ENCODE measurements at regions not wholly inside any gene's neighbourhood (a gene's known extent, or its start where the extent isn't known, plus 50 kb on each side); places are given as distances from the start of the nearest gene placed in this dataset.
"Not testable (repeated sequence)": the region's sequence is repeated elsewhere in the genome, so short reads cannot be mapped to it uniquely, and the experiment has no call there.

GRCh38 chr13:30061217-30061616 is 210.8 kb upstream of the UBL3 start:
- H2BK5ac ChIP-seq (ENCODE audit: low read depth, low read length, poor library complexity, severe bottlenecking), result no peak overlapping the region

GRCh38 chr13:30058429-30058828 is 208.0 kb upstream of the UBL3 start:
- H3K79me1 ChIP-seq (replicated peaks; ENCODE audit: low read length, poor library complexity, severe bottlenecking), result no peaks in the 10 kb centered on the region
- no peak overlapping the region for H3K4ac ChIP-seq (ENCODE audit: low read depth in 1 of 2, low read length in 2 of 2)
- H3K4me2 ChIP-seq (ENCODE audit: low read length, poor library complexity, severe bottlenecking), result no peak overlapping the region
- 100% methylated on average over 1 of the region's 3 CpGs for WGBS
- no peak overlapping the region for H3K14ac ChIP-seq (ENCODE audit: low read length in 2 of 2)
- DNase-seq, result no peak
- no peak overlapping the region for H2BK12ac ChIP-seq (ENCODE audit: low read length in 2 of 2)
- no peak overlapping the region for H2AK5ac ChIP-seq (ENCODE audit: low read length, severe bottlenecking)
- no peaks in the 10 kb centered on the region for H3K4me1 ChIP-seq (ENCODE audit: control insufficient read depth, insufficient read depth, low read depth, low read length)
- no peak overlapping the region for H2BK120ac ChIP-seq (ENCODE audit: low read depth, low read length)
- H2AFZ ChIP-seq (ENCODE audit: low read depth, low read length), result no peak overlapping the region
- no peak overlapping the region for H2BK15ac ChIP-seq (ENCODE audit: low read depth, poor library complexity, severe bottlenecking)
- H3K18ac ChIP-seq (ENCODE audit: low read depth in 1 of 2, low read length in 2 of 2), result no peak overlapping the region
- no peak overlapping the region for H3K27ac ChIP-seq (ENCODE audit: low read length, poor library complexity, severe bottlenecking)
- H3K9ac ChIP-seq (ENCODE audit: low read length), result no peak overlapping the region
- no peak overlapping the region for H2BK5ac ChIP-seq (ENCODE audit: low read depth, low read length, poor library complexity, severe bottlenecking)
- H3K9me3 ChIP-seq (ENCODE audit: control insufficient read depth, low read length), result peaks cover 3% of the 10 kb centered on the region
- H3K23ac ChIP-seq (ENCODE audit: low read length in 2 of 2), result no peak overlapping the region
- H3K4me3 ChIP-seq (ENCODE audit: insufficient read depth in 1 of 2, low read depth in 1 of 2, low read length in 2 of 2), result no peak overlapping the region
- no peaks in the 10 kb centered on the region for H3K27me3 ChIP-seq (ENCODE audit: control insufficient read depth in 1 of 2, insufficient read depth in 1 of 2, low read length in 2 of 2)
- H4K91ac ChIP-seq (ENCODE audit: low read length), result no peak overlapping the region
- no peak overlapping the region for H4K8ac ChIP-seq (ENCODE audit: low read length)
- no peaks in the 10 kb centered on the region for H3K36me3 ChIP-seq (ENCODE audit: control insufficient read depth in 1 of 2, insufficient read depth in 2 of 2, low read depth in 1 of 2, low read length in 2 of 2)

More at GRCh38 chr13:30061217-30061616, 210.8 kb upstream of the UBL3 start:
- H2BK15ac ChIP-seq (ENCODE audit: low read depth, poor library complexity, severe bottlenecking), result no peak overlapping the region
- 64% methylated on average over 4 of the region's 4 CpGs for WGBS
- H3K36me3 ChIP-seq (ENCODE audit: control insufficient read depth in 1 of 2, insufficient read depth in 2 of 2, low read depth in 1 of 2, low read length in 2 of 2), result no peaks in the 10 kb centered on the region
- no peak overlapping the region for H3K27ac ChIP-seq (ENCODE audit: low read length, poor library complexity, severe bottlenecking)
- no peak overlapping the region for H3K14ac ChIP-seq (ENCODE audit: low read length in 2 of 2)
- no peak overlapping the region for H3K4me3 ChIP-seq (ENCODE audit: insufficient read depth in 1 of 2, low read depth in 1 of 2, low read length in 2 of 2)
- H3K4ac ChIP-seq (ENCODE audit: low read depth in 1 of 2, low read length in 2 of 2), result no peak overlapping the region
- no peaks in the 10 kb centered on the region for H3K27me3 ChIP-seq (ENCODE audit: control insufficient read depth in 1 of 2, insufficient read depth in 1 of 2, low read length in 2 of 2)
- DNase-seq, result no peak
- no peak overlapping the region for H2BK120ac ChIP-seq (ENCODE audit: low read depth, low read length)
- no peak overlapping the region for H2BK12ac ChIP-seq (ENCODE audit: low read length in 2 of 2)
- peaks cover 3% of the 10 kb centered on the region for H3K4me1 ChIP-seq (ENCODE audit: control insufficient read depth, insufficient read depth, low read depth, low read length)
- peaks cover 3% of the 10 kb centered on the region for H3K9me3 ChIP-seq (ENCODE audit: control insufficient read depth, low read length)
- H2AK5ac ChIP-seq (ENCODE audit: low read length, severe bottlenecking), result no peak overlapping the region
- H4K8ac ChIP-seq (ENCODE audit: low read length), result no peak overlapping the region
- no peak overlapping the region for H3K23ac ChIP-seq (ENCODE audit: low read length in 2 of 2)
- H2AFZ ChIP-seq (ENCODE audit: low read depth, low read length), result no peak overlapping the region
- no peak overlapping the region for H4K91ac ChIP-seq (ENCODE audit: low read length)
- no peaks in the 10 kb centered on the region for H3K79me1 ChIP-seq (replicated peaks; ENCODE audit: low read length, poor library complexity, severe bottlenecking)
- no peak overlapping the region for H3K4me2 ChIP-seq (ENCODE audit: low read length, poor library complexity, severe bottlenecking)
- no peak overlapping the region for H3K18ac ChIP-seq (ENCODE audit: low read depth in 1 of 2, low read length in 2 of 2)
- no peak overlapping the region for H3K9ac ChIP-seq (ENCODE audit: low read length)

GRCh38 chr13:30054546-30054945 is 204.1 kb upstream of the UBL3 start:
- H3K23ac ChIP-seq (ENCODE audit: low read length in 2 of 2); H3K4me3 ChIP-seq (ENCODE audit: insufficient read depth in 1 of 2, low read depth in 1 of 2, low read length in 2 of 2); DNase-seq; H2BK15ac ChIP-seq (ENCODE audit: low read depth, poor library complexity, severe bottlenecking); H2AFZ ChIP-seq (ENCODE audit: low read depth, low read length); H3K4me2 ChIP-seq (ENCODE audit: low read length, poor library complexity, severe bottlenecking); H3K18ac ChIP-seq (ENCODE audit: low read depth in 1 of 2, low read length in 2 of 2); H3K36me3 ChIP-seq (ENCODE audit: control insufficient read depth in 1 of 2, insufficient read depth in 2 of 2, low read depth in 1 of 2, low read length in 2 of 2); H2AK5ac ChIP-seq (ENCODE audit: low read length, severe bottlenecking); H3K14ac ChIP-seq (ENCODE audit: low read length in 2 of 2); H2BK12ac ChIP-seq (ENCODE audit: low read length in 2 of 2); H3K9me3 ChIP-seq (ENCODE audit: control insufficient read depth, low read length); H3K79me1 ChIP-seq (replicated peaks; ENCODE audit: low read length, poor library complexity, severe bottlenecking); H3K4me1 ChIP-seq (ENCODE audit: control insufficient read depth, insufficient read depth, low read depth, low read length); H3K27ac ChIP-seq (ENCODE audit: low read length, poor library complexity, severe bottlenecking); H4K8ac ChIP-seq (ENCODE audit: low read length); H4K91ac ChIP-seq (ENCODE audit: low read length); H3K9ac ChIP-seq (ENCODE audit: low read length); H3K4ac ChIP-seq (ENCODE audit: low read depth in 1 of 2, low read length in 2 of 2); H2BK120ac ChIP-seq (ENCODE audit: low read depth, low read length); H2BK5ac ChIP-seq (ENCODE audit: low read depth, low read length, poor library complexity, severe bottlenecking): not testable (repeated sequence)
- peaks cover 0 to 13% of the 10 kb centered on the region in 2 experiments for H3K27me3 ChIP-seq (ENCODE audit: control insufficient read depth in 1 of 2, insufficient read depth in 1 of 2, low read length in 2 of 2)
- 72% methylated on average over 5 of the region's 5 CpGs for WGBS

GRCh38 chr13:30053939-30054338 is 203.5 kb upstream of the UBL3 start:
- H3K18ac ChIP-seq (ENCODE audit: low read depth in 1 of 2, low read length in 2 of 2), result no peak overlapping the region
- WGBS, result 64% methylated on average over 4 of the region's 4 CpGs
- H3K4me1 ChIP-seq (ENCODE audit: control insufficient read depth, insufficient read depth, low read depth, low read length), result no peaks in the 10 kb centered on the region
- H3K4me3 ChIP-seq (ENCODE audit: insufficient read depth in 1 of 2, low read depth in 1 of 2, low read length in 2 of 2), result no peak overlapping the region
- H3K9me3 ChIP-seq (ENCODE audit: control insufficient read depth, low read length), result peaks cover 3% of the 10 kb centered on the region
- H3K79me1 ChIP-seq (replicated peaks; ENCODE audit: low read length, poor library complexity, severe bottlenecking), result no peaks in the 10 kb centered on the region
- H2AK5ac ChIP-seq (ENCODE audit: low read length, severe bottlenecking), result no peak overlapping the region
- no peak for DNase-seq
- no peak overlapping the region for H2BK12ac ChIP-seq (ENCODE audit: low read length in 2 of 2)
- H2BK5ac ChIP-seq (ENCODE audit: low read depth, low read length, poor library complexity, severe bottlenecking), result no peak overlapping the region
- H3K14ac ChIP-seq (ENCODE audit: low read length in 2 of 2), result no peak overlapping the region
- H3K36me3 ChIP-seq (ENCODE audit: control insufficient read depth in 1 of 2, insufficient read depth in 2 of 2, low read depth in 1 of 2, low read length in 2 of 2), result no peaks in the 10 kb centered on the region
- no peak overlapping the region for H4K8ac ChIP-seq (ENCODE audit: low read length)
- H2BK15ac ChIP-seq (ENCODE audit: low read depth, poor library complexity, severe bottlenecking), result no peak overlapping the region
- no peak overlapping the region for H4K91ac ChIP-seq (ENCODE audit: low read length)
- no peak overlapping the region for H2AFZ ChIP-seq (ENCODE audit: low read depth, low read length)
- H3K27ac ChIP-seq (ENCODE audit: low read length, poor library complexity, severe bottlenecking), result no peak overlapping the region
- H3K23ac ChIP-seq (ENCODE audit: low read length in 2 of 2), result no peak overlapping the region
- no peak overlapping the region for H3K9ac ChIP-seq (ENCODE audit: low read length)
- H2BK120ac ChIP-seq (ENCODE audit: low read depth, low read length), result no peak overlapping the region
- peaks cover 0 to 13% of the 10 kb centered on the region in 2 experiments for H3K27me3 ChIP-seq (ENCODE audit: control insufficient read depth in 1 of 2, insufficient read depth in 1 of 2, low read length in 2 of 2)
- no peak overlapping the region for H3K4me2 ChIP-seq (ENCODE audit: low read length, poor library complexity, severe bottlenecking)
- no peak overlapping the region for H3K4ac ChIP-seq (ENCODE audit: low read depth in 1 of 2, low read length in 2 of 2)

Measured in mesenchymal stem cell (in vitro differentiated cells and primary cell).